ENCODE measurements at regions not wholly inside any gene's neighbourhood (a gene's known extent, or its start where the extent isn't known, plus 50 kb on each side); places are given as distances from the start of the nearest gene placed in this dataset.
"Not testable (repeated sequence)": the region's sequence is repeated elsewhere in the genome, so short reads cannot be mapped to it uniquely, and the experiment has no call there.

DNA sequence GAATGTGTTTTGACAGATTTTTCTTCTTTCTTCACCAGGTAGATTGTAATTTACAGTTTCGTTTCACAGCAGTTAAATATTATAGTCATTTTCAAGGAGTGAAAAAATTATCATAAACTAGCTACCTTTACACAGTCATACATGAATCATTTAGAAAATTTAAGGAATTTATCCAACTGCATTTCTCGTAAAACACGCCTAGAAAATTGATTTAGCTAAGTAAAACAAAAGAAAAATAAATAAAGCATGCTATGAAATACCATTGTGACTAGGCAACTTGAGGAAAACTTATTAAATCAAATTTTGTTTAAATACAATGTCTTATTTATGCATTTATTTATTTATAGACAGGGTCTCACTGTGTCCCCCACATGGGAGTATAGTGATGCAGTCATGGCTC, 109.9 kb upstream of the EMB start:
- Histone ChIP-seq H3K9ac (ENCODE audit: low read length) (no peak overlapping the region), H3K36me3 (replicated peaks; ENCODE audit: insufficient read depth, low read length) (no peaks in the 10 kb centered on the region), H3K4me2 (ENCODE audit: low read depth, low read length) (no peak overlapping the region), H2AFZ (ENCODE audit: low read length) (no peak overlapping the region), H3K27ac (ENCODE audit: low read length) (no peak overlapping the region), H4K20me1 (ENCODE audit: insufficient read depth, low read length) (no peaks in the 10 kb centered on the region), H3F3A (ENCODE audit: insufficient read depth, low read length) (0 out of 2 replicates have a peak, but pooled peaks cover 3% of the 10 kb centered on the region), H3K4me1 (ENCODE audit: low read length) (peaks cover 21% of the 10 kb centered on the region), H3K9me2 (replicated peaks; ENCODE audit: insufficient read depth, low read length) (no peaks in the 10 kb centered on the region), H3K9me3 (replicated peaks; ENCODE audit: insufficient read depth, low read length) (no peaks in the 10 kb centered on the region), H3K79me2 (ENCODE audit: low read length) (no peaks in the 10 kb centered on the region), H3K27me3 (replicated peaks; ENCODE audit: insufficient read depth, low read length) (no peaks in the 10 kb centered on the region), H3K4me3 (ENCODE audit: low read length) (no peak overlapping the region)
- TF ChIP-seq, protein P1, sequence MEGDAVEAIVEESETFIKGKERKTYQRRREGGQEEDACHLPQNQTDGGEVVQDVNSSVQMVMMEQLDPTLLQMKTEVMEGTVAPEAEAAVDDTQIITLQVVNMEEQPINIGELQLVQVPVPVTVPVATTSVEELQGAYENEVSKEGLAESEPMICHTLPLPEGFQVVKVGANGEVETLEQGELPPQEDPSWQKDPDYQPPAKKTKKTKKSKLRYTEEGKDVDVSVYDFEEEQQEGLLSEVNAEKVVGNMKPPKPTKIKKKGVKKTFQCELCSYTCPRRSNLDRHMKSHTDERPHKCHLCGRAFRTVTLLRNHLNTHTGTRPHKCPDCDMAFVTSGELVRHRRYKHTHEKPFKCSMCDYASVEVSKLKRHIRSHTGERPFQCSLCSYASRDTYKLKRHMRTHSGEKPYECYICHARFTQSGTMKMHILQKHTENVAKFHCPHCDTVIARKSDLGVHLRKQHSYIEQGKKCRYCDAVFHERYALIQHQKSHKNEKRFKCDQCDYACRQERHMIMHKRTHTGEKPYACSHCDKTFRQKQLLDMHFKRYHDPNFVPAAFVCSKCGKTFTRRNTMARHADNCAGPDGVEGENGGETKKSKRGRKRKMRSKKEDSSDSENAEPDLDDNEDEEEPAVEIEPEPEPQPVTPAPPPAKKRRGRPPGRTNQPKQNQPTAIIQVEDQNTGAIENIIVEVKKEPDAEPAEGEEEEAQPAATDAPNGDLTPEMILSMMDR (IDR thresholded peaks at IDR 0.05; ENCODE audit: low read length): no peak
- TF ChIP-seq EZH2phosphoT487 (IDR thresholded peaks at IDR 0.05; ENCODE audit: low read length) (no peak), EZH2 (optimal IDR thresholded peaks at IDR 0.05; ENCODE audit: low read depth, low read length) (no peak)
- no peak for DNase-seq

DNA sequence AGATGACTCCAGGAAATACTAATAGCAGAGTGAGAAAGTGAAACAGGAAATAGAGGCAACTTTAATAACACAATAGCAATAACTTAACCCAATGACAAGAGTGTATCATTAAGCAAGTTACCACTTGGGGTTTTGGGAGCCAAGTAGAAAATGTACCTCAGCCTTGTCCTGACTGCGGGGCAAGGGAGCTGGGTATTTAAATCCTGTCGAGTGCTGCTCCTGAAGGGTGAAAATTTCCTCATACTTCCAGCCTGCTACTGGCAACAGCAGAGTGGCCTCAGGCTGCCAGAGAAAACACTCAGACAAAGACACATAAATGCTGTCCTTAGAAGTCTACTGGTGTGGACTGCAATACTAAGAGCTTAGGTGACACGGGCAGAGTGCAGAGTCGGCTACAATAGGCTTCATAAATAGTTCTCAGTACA, 112.5 kb upstream of the EMB start:
- H3K36me3 ChIP-seq (replicated peaks; ENCODE audit: insufficient read depth, low read length): no peaks in the 10 kb centered on the region
- no peaks in the 10 kb centered on the region for H3K9me2 ChIP-seq (replicated peaks; ENCODE audit: insufficient read depth, low read length)
- peaks cover 14% of the 10 kb centered on the region for H3K4me1 ChIP-seq (ENCODE audit: low read length)
- H3K4me2 ChIP-seq (ENCODE audit: low read depth, low read length): no peak overlapping the region
- no peaks in the 10 kb centered on the region for H3K79me2 ChIP-seq (ENCODE audit: low read length)
- H2AFZ ChIP-seq (ENCODE audit: low read length): 0 out of 2 replicates have a peak overlapping the region, but pooled peaks have one; percentile 45
- no peak overlapping the region for H3K4me3 ChIP-seq (ENCODE audit: low read length)
- H4K20me1 ChIP-seq (ENCODE audit: insufficient read depth, low read length): no peaks in the 10 kb centered on the region
- no peaks in the 10 kb centered on the region for H3F3A ChIP-seq (ENCODE audit: insufficient read depth, low read length)
- no peaks in the 10 kb centered on the region for H3K9me3 ChIP-seq (replicated peaks; ENCODE audit: insufficient read depth, low read length)
- no peak for DNase-seq
- H3K27me3 ChIP-seq (replicated peaks; ENCODE audit: insufficient read depth, low read length): no peaks in the 10 kb centered on the region
- no peak for TF ChIP-seq EZH2phosphoT487 (IDR thresholded peaks at IDR 0.05; ENCODE audit: low read length)
- TF ChIP-seq EZH2 (optimal IDR thresholded peaks at IDR 0.05; ENCODE audit: low read depth, low read length): no peak
- TF ChIP-seq, protein P1 (IDR thresholded peaks at IDR 0.05; ENCODE audit: low read length): no peak
- H3K9ac ChIP-seq (ENCODE audit: low read length): no peak overlapping the region
- no peak overlapping the region for H3K27ac ChIP-seq (ENCODE audit: low read length)

GRCh38 chr5:50558640-50559039, 107.8 kb upstream of the PARP8 start:
- not testable (repeated sequence) for H3K27ac ChIP-seq (ENCODE audit: low read length); H3K4me2 ChIP-seq (ENCODE audit: low read depth, low read length); H3K27me3 ChIP-seq (replicated peaks; ENCODE audit: insufficient read depth, low read length); H4K20me1 ChIP-seq (ENCODE audit: insufficient read depth, low read length); H2AFZ ChIP-seq (ENCODE audit: low read length); DNase-seq; H3K36me3 ChIP-seq (replicated peaks; ENCODE audit: insufficient read depth, low read length); H3K79me2 ChIP-seq (ENCODE audit: low read length); H3K9me3 ChIP-seq (replicated peaks; ENCODE audit: insufficient read depth, low read length); H3F3A ChIP-seq (ENCODE audit: insufficient read depth, low read length); H3K9ac ChIP-seq (ENCODE audit: low read length); H3K4me3 ChIP-seq (ENCODE audit: low read length); H3K9me2 ChIP-seq (replicated peaks; ENCODE audit: insufficient read depth, low read length)
- peaks cover 17% of the 10 kb centered on the region for H3K4me1 ChIP-seq (ENCODE audit: low read length)

- no peak overlapping the region for H3K9ac ChIP-seq (ENCODE audit: low read length)
- H2AFZ ChIP-seq (ENCODE audit: low read length): 0 out of 2 replicates have a peak overlapping the region, but pooled peaks have one; percentile 0
- peak overlapping the region; percentile 32; the same call in 1 of the 2 replicates for H3K4me2 ChIP-seq (ENCODE audit: low read depth, low read length)
- H3K4me3 ChIP-seq (ENCODE audit: low read length): no peak overlapping the region
- no peaks in the 10 kb centered on the region for H3K36me3 ChIP-seq (replicated peaks; ENCODE audit: insufficient read depth, low read length)
- TF ChIP-seq EZH2 (optimal IDR thresholded peaks at IDR 0.05; ENCODE audit: low read depth, low read length) (no peak), EZH2phosphoT487 (IDR thresholded peaks at IDR 0.05; ENCODE audit: low read length) (no peak)
- TF ChIP-seq, protein P1 (IDR thresholded peaks at IDR 0.05; ENCODE audit: low read length): no peak
- no peaks in the 10 kb centered on the region for H4K20me1 ChIP-seq (ENCODE audit: insufficient read depth, low read length)
- no peaks in the 10 kb centered on the region for H3K9me2 ChIP-seq (replicated peaks; ENCODE audit: insufficient read depth, low read length)
- no peak overlapping the region for H3K27ac ChIP-seq (ENCODE audit: low read length)
- peak; percentile 29 for DNase-seq
- no peaks in the 10 kb centered on the region for H3K79me2 ChIP-seq (ENCODE audit: low read length)
- H3K4me1 ChIP-seq (ENCODE audit: low read length): peaks cover 20% of the 10 kb centered on the region
- no peaks in the 10 kb centered on the region for H3K27me3 ChIP-seq (replicated peaks; ENCODE audit: insufficient read depth, low read length)
- H3K9me3 ChIP-seq (replicated peaks; ENCODE audit: insufficient read depth, low read length): no peaks in the 10 kb centered on the region
- H3F3A ChIP-seq (ENCODE audit: insufficient read depth, low read length): no peaks in the 10 kb centered on the region
These were observed 106.5 kb upstream of the PARP8 start for GRCh38 chr5:50559955-50560354.
